ENCODE measurements at regions not wholly inside any gene's neighbourhood (a gene's known extent, or its start where the extent isn't known, plus 50 kb on each side); places are given as distances from the start of the nearest gene placed in this dataset.
"Not testable (repeated sequence)": the region's sequence is repeated elsewhere in the genome, so short reads cannot be mapped to it uniquely, and the experiment has no call there.

- no peak for DNase-seq (ENCODE audit: low read depth in 2 of 2)
These were observed 441.3 kb upstream of the SMIM31 start for GRCh38 chr4:164312671-164313070.

- no peak for DNase-seq (ENCODE audit: low read depth in 2 of 2)
These were observed 440.1 kb upstream of the SMIM31 start for GRCh38 chr4:164313853-164314252.

DNA sequence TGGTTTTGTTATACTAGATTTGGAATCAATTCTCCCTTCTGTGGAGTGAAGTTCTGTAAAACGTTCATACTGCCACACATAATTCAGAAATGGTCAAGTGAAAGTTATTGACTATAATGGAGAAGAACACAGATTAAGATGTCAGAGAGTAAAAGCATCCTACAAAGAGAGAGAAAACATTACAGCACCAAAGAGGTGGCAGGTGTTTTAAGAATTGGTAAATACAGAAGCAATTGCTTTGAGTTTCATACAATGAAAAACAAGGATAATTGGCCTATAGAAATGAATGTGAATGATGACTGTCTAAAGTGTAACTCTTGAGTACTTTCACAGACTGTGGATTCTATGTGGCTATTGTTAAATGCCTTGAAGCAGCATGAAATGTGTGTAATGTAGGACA lies 435.6 kb upstream of the SMIM31 start:
- DNase-seq (ENCODE audit: low read depth in 2 of 2), result no peak

GRCh38 chr4:164319688-164320087 lies 434.2 kb upstream of the SMIM31 start:
- DNase-seq (ENCODE audit: low read depth in 2 of 2), result no peak

- no peak for DNase-seq (ENCODE audit: low read depth in 2 of 2)
These were observed 433.1 kb upstream of the SMIM31 start for GRCh38 chr4:164320847-164321246.

GRCh38 chr4:164326056-164326455 lies 427.9 kb upstream of the SMIM31 start:
- DNase-seq (ENCODE audit: low read depth in 2 of 2), result no peak

DNA sequence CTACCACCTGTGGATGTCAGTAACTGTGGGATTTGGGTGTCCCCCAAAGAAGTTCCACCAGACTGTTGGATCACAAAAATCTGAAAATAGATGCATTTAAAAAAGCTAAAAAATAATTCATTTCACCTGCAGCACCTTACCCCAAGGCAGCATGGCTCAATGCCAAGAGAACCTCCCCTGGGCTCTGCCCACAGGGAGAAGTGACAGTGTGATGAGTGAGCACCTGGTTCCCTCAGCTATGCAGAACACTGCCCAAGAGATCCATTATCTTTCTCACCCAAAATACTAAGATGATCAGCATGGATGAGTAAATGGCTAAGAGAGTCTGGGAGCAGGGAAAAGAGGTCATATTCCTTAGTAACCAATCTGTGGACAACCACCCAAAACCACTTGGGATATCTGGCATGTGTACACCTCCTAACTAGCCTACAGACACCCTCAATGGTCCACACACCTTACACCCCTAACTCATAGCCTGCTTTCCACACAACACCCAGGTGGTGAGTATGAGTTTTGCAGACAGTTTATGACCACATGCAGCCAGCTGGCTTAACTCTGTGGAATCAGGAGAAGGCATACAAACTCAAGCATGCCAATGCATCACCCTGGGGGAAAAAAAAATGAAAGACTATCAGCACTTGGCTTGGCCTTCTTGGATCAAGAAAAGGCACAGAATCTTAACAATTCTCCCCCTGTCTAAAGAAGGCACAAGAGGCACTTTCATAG lies 416.5 kb upstream of the SMIM31 start:
- DNase-seq (ENCODE audit: low read depth in 2 of 2), result no peak

GRCh38 chr4:164343472-164343976 lies 410.4 kb upstream of the SMIM31 start:
- DNase-seq (ENCODE audit: low read depth in 2 of 2), result no peak

DNA sequence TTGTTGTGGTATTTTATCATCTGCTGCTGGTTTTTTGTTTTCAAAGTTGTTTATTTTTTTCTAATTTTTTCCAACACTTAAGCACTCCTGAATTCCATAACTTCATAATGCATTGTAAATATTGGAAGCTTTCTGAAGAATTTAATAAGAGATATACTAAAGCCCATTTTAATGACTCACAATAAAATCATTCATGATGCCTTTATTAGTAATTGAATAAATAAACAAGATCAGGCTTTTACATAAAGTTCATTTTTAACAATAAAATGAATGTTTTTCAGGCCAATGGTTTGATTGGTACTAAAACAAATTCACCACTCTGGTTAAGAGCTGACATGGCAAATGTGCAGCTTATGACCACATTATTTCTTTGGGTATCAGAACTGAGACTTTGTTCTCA lies 408.2 kb upstream of the SMIM31 start:
- DNase-seq (ENCODE audit: low read depth in 2 of 2), result no peak

- no peak for DNase-seq (ENCODE audit: low read depth in 2 of 2)
These were observed 403.9 kb upstream of the SMIM31 start for GRCh38 chr4:164350061-164350460.

GRCh38 chr4:164350716-164351115 lies 403.2 kb upstream of the SMIM31 start:
- DNase-seq (ENCODE audit: low read depth in 2 of 2), result not testable (repeated sequence)

- DNase-seq (ENCODE audit: low read depth in 2 of 2), result no peak
These were observed 396.0 kb upstream of the SMIM31 start for GRCh38 chr4:164357957-164358356.

DNA sequence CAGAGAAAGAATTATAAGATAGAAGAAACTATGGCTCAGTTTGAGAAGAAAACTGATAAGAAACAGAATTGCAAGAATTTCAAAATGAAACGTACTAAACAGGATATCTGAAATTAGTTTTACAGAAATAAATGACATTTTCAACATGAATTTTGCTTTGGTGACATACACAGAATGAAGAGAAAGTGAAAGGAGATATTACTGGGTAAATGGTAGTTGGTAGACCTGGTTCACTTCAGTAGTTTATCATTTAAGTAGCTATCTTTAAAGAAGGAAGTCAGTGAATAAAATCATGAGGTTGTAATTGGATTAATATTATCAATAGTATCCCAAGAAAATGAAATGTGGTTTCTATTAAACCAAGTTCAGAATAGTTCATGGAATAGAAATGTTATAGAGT lies 395.5 kb upstream of the SMIM31 start:
- no peak for DNase-seq (ENCODE audit: low read depth in 2 of 2)

DNA sequence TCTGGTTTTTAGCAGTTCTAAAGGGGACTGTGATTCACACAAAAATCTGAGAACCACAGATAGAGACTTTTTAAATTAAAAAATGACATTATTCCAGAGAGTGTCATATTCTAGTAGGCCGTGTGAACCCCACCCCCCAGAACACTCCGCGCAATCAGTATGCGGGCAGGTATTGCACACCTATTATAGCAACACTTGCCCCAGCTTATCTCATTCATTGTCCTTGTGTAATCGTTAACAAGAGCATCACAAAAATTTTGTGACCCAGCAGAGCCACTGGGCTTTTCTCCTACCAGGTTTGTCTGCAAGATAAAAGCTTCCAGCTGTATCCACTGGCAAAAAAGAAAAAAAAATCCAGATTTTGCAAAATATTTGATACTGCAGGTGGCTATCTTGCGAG lies 394.1 kb upstream of the SMIM31 start:
- no peak for DNase-seq (ENCODE audit: low read depth in 2 of 2)

- no peak for DNase-seq (ENCODE audit: low read depth in 2 of 2)
These were observed 385.0 kb upstream of the SMIM31 start for GRCh38 chr4:164368894-164369293.

- no peak for DNase-seq (ENCODE audit: low read depth in 2 of 2)
These were observed 380.9 kb upstream of the SMIM31 start for GRCh38 chr4:164373021-164373420.

- DNase-seq (ENCODE audit: low read depth in 2 of 2), result no peak
These were observed 376.7 kb upstream of the SMIM31 start for GRCh38 chr4:164377277-164377676.

DNA sequence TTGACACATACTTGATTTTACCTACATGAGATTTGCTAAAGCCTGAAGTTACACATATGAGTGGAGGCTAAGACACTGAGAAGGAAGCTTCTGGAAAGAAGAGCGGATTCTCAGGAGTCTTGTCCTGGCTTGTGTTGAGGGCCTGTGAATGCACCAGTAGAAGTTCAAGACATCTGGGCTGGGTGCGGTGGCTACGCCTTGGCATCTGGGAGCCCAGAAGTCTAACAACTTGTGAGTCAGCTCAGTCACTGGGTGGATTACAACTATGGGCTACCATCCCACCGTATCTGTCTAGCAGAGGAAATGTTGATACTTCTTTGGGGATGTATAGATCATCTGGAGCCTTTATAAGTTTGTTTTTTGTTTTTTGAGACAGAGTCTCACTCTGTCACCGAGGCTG lies 375.6 kb upstream of the SMIM31 start:
- no peak for DNase-seq (ENCODE audit: low read depth in 2 of 2)

- DNase-seq (ENCODE audit: low read depth in 2 of 2), result no peak
These were observed 374.2 kb upstream of the SMIM31 start for GRCh38 chr4:164379694-164380093.

DNA sequence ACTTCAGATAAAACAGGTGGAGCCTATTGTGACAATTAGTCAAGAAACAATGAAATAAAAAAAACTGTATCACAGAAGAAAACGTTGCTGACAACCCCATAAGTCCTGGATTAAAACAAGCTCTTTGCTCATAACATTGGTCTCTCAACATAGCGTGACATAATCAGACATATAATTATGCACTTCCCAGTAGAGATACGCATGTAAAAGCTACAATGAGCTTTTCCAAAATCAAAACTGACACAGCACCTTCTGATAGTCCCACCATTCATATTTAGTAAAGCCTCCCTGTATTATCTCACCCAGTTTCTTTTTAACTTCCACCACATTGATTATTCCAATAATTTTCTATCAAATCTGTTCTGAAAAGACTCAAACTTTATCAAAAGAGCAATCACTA lies 372.1 kb upstream of the SMIM31 start:
- DNase-seq (ENCODE audit: low read depth in 2 of 2), result no peak

DNA sequence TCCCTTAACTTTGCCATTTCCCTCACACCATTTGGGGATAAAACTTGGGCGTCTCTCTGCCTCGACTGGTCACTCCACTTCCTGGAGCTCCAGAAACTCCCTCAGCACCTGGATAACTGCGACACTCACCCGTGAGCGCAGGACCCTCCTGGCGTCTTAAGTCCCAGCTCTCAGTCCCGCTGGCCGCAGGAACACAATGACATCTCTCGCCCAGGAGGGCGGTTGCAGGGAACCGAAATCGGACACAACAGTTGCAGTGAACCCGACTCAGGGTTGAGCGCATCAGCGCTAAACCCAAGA lies 370.9 kb upstream of the SMIM31 start:
- DNase-seq (ENCODE audit: low read depth in 2 of 2), result no peak

DNA sequence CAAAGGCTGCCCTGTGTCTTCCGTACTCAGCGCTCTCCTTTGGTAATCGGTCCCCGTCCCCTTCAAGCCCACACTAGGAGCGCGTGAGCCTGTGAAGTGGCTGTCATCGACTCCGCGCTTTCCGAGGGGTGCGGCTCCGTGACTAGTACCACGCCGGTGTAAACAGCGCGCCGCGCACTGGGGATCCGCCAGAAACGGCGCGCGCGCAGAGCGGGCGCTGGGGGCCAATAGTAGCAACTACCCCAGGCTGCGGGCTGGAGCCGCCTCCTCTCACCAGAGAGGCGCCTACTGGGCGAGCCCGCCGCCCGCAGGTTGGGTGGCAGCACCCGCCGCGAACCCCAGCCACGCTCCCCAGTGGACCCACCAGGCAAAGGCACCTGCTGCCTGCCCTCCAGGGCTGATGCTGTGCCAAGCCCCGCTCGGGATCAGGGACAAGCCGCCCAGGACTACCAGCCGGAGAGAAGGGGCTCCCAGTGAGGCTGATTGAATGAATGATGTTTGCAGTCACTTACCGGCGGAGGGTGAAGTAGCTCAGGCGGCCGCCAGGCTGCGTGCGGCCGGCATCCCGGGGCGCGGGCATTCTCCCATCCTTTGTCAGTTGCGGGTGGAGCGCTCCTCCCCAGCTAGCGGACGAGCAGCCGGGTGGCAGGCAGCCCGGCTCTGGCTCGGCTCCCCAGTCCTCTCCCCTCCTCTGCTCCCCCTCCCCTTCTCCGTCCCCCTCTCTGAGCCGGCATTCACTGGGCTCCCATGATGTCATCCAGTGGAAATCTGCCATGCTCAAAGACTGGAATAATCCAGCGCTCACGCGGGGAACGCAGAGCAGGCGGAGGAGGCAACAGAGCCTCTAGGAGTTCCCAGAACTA lies 370.3 kb upstream of the SMIM31 start:
- DNase-seq (ENCODE audit: low read depth in 2 of 2), result peak in 1 of 2 donors; percentile 33

DNA sequence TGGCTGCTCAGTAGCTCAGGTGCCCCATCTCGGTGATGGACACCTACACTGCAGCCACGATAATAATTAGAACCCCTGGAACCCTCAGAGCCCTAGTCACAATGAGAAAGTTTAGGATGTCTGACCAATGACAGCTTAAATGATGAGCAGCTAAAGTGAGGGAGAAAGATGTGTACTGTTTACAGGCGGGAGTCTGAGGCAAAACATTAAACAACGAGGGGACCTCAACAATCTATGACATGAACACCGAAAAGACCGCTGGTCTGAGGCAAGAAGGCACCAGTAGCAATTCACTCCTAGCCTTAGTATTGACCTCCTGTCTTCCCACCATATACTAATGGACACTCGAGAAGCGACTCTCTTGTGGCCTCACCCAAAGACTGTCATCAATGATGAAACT lies 369.5 kb upstream of the SMIM31 start:
- DNase-seq (ENCODE audit: low read depth in 2 of 2), result no peak

Data from lung microvascular endothelial cell (primary cell).